AG04449 (cell line): ENCODE measurements at regions not wholly inside any gene's neighbourhood (a gene's known extent, or its start where the extent isn't known, plus 50 kb on each side); places are given as distances from the start of the nearest gene placed in this dataset.

Experiments used
- CTCF ChIA-PET: fragments of 350-600 bp; formaldehyde crosslinking; extraction: SDS; loops from one replicate; lab custom pipeline; 2021; ENCODE audit warnings: antibody characterized with exemption; lab: Yijun Ruan, JAX
- POLR2A ChIA-PET: fragments of 400-600, 350-600 bp; formaldehyde crosslinking; extraction: SDS; loops from one replicate; lab custom pipeline; 2020; ENCODE audit warnings: antibody characterized with exemption, inconsistent platforms; lab: Yijun Ruan, JAX
- DNase-seq: peaks from one replicate; pipeline ENCODE4 v3.0.0-alpha.2; 2010; ENCODE audit warnings: low read depth, low spot score
- H3K4me3 ChIP-seq: 2 replicates; pipeline ENCODE4 v1.5.1; 2011; ENCODE audit warnings: low read depth, mild to moderate bottlenecking, control low read depth, low read length
- TF ChIP-seq, protein P1 (sequence below): IDR thresholded peaks from one replicate; pipeline ENCODE4 v1.5.1; 2011; ENCODE audit warnings: mild to moderate bottlenecking, moderate library complexity, low read length, control low read depth, inconsistent platforms; ENCODE audit not compliant: insufficient read depth; ENCODE audit errors: missing control alignments

DNA sequence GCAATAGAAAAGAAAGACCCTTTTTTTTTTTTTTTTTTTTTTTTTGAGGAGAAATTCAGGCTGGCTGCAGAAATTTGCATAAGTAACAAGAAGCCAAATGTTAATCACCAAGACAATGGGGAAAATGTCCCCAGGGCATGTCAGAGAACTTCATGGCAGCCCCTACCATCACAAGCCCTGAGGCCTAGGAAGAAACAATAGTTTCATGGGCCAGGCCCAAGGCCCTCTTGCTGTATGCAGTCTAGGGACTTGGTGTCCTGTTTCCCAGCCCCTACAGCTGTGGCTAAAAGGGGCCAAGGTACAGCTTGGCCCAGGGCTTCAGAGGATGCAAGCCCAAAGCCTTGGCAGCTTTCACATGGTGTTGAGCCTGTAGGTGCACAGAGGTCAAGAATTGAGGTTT is 88.4 kb upstream of the TPP2 start:
- CTCF ChIA-PET, result no interaction called here
- H3K4me3 ChIP-seq, result no peak overlapping the region
- POLR2A ChIA-PET, result no interaction called here
- TF ChIP-seq, protein P1, sequence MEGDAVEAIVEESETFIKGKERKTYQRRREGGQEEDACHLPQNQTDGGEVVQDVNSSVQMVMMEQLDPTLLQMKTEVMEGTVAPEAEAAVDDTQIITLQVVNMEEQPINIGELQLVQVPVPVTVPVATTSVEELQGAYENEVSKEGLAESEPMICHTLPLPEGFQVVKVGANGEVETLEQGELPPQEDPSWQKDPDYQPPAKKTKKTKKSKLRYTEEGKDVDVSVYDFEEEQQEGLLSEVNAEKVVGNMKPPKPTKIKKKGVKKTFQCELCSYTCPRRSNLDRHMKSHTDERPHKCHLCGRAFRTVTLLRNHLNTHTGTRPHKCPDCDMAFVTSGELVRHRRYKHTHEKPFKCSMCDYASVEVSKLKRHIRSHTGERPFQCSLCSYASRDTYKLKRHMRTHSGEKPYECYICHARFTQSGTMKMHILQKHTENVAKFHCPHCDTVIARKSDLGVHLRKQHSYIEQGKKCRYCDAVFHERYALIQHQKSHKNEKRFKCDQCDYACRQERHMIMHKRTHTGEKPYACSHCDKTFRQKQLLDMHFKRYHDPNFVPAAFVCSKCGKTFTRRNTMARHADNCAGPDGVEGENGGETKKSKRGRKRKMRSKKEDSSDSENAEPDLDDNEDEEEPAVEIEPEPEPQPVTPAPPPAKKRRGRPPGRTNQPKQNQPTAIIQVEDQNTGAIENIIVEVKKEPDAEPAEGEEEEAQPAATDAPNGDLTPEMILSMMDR, result no peak
- DNase-seq, result no peak

DNA sequence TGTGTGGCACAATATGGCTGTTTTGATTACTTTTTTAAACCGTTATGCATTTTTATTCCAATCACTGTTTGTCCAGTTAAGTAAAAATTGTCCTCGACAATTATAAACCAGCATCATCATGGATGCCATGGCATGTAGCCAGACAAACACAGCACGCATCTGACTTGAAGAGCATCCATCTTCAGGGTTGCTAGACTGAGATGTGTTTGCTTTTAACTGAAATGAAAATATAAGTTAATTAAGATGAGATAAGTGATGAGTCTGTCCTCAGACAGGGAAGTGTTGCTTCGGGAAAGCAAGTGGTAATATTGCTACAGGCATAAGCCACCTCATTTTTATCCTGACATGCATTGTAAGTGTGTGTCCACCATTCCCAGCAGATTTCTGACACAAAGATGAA is 92.8 kb upstream of the TPP2 start:
- ChIA-PET CTCF (no interaction called here), POLR2A (no interaction called here)
- TF ChIP-seq, protein P1, result no peak
- DNase-seq, result no peak
- H3K4me3 ChIP-seq, result no peak overlapping the region

DNA sequence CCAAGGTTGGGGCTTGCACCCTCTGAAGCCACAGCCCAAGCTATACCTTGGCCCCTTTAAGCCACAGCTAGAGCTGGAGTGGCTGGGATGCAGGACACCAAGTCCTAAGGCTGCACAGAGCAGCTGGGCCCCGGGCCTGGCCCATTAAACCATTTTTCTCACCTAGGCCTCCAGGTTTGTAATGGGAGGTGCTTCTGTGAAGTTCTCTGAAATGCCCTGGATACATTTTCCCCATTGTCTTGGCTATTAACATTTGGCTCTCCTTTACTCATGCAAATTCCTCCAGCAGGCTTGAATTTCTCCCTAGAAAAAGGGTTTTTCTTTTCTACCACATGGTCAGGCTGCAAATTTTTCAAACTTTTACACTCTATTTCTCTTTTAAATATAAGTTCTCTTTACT is 93.8 kb upstream of the FGF14 start:
- TF ChIP-seq, protein P1, result no peak
- ChIA-PET POLR2A (no interaction called here), CTCF (no interaction called here)
- no peak overlapping the region for H3K4me3 ChIP-seq
- DNase-seq, result no peak

- H3K4me3 ChIP-seq, result no peak overlapping the region
- ChIA-PET CTCF (no interaction called here), POLR2A (no interaction called here)
- no peak for DNase-seq
- TF ChIP-seq, protein P1, result no peak
These were observed 85.5 kb upstream of the FGF14 start for GRCh38 chr13:102487330-102487729.

DNA sequence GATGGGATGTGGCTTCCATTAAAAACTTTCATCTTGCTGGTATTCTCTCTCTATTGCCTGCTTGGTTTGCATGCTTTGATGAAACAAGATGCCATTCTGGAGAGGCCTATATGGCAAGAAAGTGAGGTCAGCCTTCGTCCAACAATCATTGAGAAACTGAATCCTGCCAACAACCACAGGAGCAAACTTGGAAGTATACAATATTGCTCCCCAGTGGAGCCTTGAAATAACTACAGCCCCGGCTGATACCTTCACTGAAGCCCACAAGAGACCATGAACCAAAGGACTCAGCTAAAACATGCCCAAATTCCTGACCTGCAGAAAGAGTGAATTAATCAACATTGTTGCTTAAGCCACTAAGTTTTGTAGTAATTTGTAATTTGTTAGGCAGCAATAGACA is 82.5 kb upstream of the FGF14 start:
- DNase-seq, result no peak
- CTCF ChIA-PET, result no interaction called here
- POLR2A ChIA-PET, result no interaction called here
- H3K4me3 ChIP-seq, result no peak overlapping the region
- TF ChIP-seq, protein P1, result no peak

DNA sequence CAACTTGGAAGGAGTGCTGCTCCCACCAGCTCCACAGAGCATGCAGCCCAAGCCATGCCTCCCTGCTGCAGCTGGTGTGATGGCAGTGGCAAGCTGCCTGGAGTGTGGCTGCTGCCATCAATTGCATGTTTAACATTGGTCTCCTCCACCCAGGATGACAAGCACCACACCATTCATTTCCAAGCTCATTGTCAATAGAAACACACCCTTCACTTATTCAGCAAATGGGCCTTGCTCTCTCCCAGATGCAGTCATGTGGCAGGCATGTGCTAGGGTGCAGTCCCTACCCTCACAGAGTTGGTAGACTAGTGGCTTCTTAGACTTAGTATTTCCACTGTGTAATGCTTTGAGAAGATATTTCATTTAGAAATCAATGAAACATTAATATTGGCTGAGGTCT is 70.8 kb upstream of the FGF14 start:
- ChIA-PET POLR2A (no interaction called here), CTCF (no interaction called here)
- no peak overlapping the region for H3K4me3 ChIP-seq
- TF ChIP-seq, protein P1, result no peak
- DNase-seq, result no peak
